ENCODE measurements at regions not wholly inside any gene's neighbourhood (a gene's known extent, or its start where the extent isn't known, plus 50 kb on each side); places are given as distances from the start of the nearest gene placed in this dataset.

GRCh38 chr15:99441444-99441800, 124.4 kb upstream of the MEF2A start:
- no peak for TF ChIP-seq POLR2A (IDR thresholded peaks at IDR 0.05; ENCODE audit: low read depth, low read length)
- no peak for TF ChIP-seq TAF1 (IDR thresholded peaks at IDR 0.05; ENCODE audit: low read depth, low read length)
- no peak for TF ChIP-seq POLR2AphosphoS5 (IDR thresholded peaks at IDR 0.05; ENCODE audit: low read depth, low read length)
- no peak for TF ChIP-seq POU2F2 (IDR thresholded peaks at IDR 0.05; ENCODE audit: low read depth, low read length)
- TF ChIP-seq SPI1 (IDR thresholded peaks at IDR 0.05; ENCODE audit: low read depth, low read length) = no peak
- TF ChIP-seq PAX5 (IDR thresholded peaks at IDR 0.05; ENCODE audit: insufficient read depth, low read length, severe bottlenecking) = no peak
